HL-60 (cell line): ENCODE measurements at regions not wholly inside any gene's neighbourhood (a gene's known extent, or its start where the extent isn't known, plus 50 kb on each side); places are given as distances from the start of the nearest gene placed in this dataset.

Source experiments
- DNase-seq, 2 experiments: peaks; one replicate each; pipeline ENCODE4 v3.0.0-alpha.2; 2010 to 2020; ENCODE audit warnings: low read depth in 1 of 2, low spot score in 1 of 2
- H3K27ac ChIP-seq: fragments of 250-450 bp; sonication (Bioruptor Pico); replicated peaks from 2 replicates; pipeline ENCODE4 v1.5.1; 2020; ENCODE audit warnings: mild to moderate bottlenecking, moderate library complexity
- H3K27me3 ChIP-seq: fragments of 250-450 bp; sonication (Bioruptor Pico); 2 replicates; pipeline ENCODE4 v1.5.1; 2021; ENCODE audit warnings: mild to moderate bottlenecking, moderate library complexity; ENCODE audit not compliant: insufficient read depth, poor library complexity, severe bottlenecking
- H3K4me3 ChIP-seq: replicated peaks from 2 replicates; pipeline ENCODE4 v1.5.1; 2011; ENCODE audit warnings: mild to moderate bottlenecking, control low read depth, low read length; ENCODE audit not compliant: insufficient read depth
- CTCF ChIP-seq: IDR thresholded peaks from one replicate; pipeline ENCODE4 v1.5.1; 2011; ENCODE audit warnings: low read length, control low read depth, inconsistent platforms; ENCODE audit not compliant: insufficient read depth
- GABPA ChIP-seq: IDR thresholded peaks from 2 replicates; pipeline ENCODE4 v1.6.1; 2012; ENCODE audit warnings: low read depth
- POLR2AphosphoS5 ChIP-seq: IDR thresholded peaks from 2 replicates; pipeline ENCODE4 v1.6.1; 2012; ENCODE audit warnings: low read depth
- REST ChIP-seq: IDR thresholded peaks from 2 replicates; pipeline ENCODE4 v1.6.1; 2012; ENCODE audit warnings: low read depth; ENCODE audit not compliant: insufficient replicate concordance
- SPI1 ChIP-seq: IDR thresholded peaks from 2 replicates; pipeline ENCODE4 v1.6.1; 2012; ENCODE audit warnings: low read depth, mild to moderate bottlenecking, borderline replicate concordance

DNA sequence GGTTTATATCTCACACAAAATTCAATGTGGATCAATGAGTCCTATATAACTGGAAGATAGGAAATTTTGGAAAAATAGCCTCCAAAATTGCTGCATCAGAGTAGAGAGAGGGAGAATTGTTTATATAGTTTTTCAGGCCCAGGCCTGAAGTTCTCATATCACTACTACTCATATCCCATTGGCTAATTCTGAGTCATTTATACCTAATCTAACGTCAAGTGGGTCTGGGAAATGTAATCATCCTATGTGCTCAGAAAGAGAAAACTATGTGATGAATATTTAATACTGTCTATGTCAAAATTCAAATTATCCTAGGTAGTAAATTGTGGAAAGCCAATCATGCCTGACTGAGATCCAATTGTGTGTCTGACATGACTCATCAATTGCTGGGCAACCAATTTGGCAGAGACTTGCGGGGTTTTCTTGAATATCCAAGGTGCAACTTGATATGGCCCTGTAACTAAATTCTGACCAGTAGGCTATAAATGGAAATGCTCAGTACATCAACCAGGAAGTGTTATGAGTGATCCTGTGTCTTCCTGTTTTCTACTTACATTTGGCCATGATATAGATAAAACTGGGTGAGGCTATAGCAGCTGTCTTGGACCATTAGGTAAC is 744.4 kb downstream of the KCNJ3 start:
- TF ChIP-seq POLR2AphosphoS5 (no peak), SPI1 (no peak), GABPA (no peak), CTCF (no peak), REST (no peak)
- H3K27me3 ChIP-seq: no peaks in the 10 kb centered on the region
- no peak overlapping the region for H3K4me3 ChIP-seq
- no peak for DNase-seq
- H3K27ac ChIP-seq: no peak overlapping the region

DNA sequence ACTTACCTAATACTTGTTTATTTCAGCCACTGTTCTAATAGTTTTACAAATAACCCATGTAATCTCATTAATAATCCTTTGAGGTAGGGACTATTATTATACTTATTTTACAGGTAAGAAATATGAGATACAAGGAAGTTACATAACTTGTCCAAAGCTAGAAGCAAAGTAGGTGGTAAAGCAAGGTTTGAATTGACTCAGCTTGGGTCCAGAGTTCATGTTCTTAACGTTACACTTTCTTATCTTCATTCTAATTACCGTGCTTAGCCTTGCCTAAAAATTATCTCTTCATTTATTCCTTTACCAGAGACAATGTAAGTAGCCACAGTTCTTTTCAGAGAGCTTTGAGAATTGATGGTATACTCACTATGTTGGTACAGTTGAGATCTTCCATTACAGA is 743.6 kb downstream of the KCNJ3 start:
- H3K27ac ChIP-seq: no peak overlapping the region
- no peaks in the 10 kb centered on the region for H3K27me3 ChIP-seq
- H3K4me3 ChIP-seq: no peak overlapping the region
- TF ChIP-seq GABPA: no peak
- TF ChIP-seq CTCF: no peak
- TF ChIP-seq POLR2AphosphoS5: no peak
- no peak for TF ChIP-seq SPI1
- no peak for TF ChIP-seq REST
- DNase-seq: no peak

DNA sequence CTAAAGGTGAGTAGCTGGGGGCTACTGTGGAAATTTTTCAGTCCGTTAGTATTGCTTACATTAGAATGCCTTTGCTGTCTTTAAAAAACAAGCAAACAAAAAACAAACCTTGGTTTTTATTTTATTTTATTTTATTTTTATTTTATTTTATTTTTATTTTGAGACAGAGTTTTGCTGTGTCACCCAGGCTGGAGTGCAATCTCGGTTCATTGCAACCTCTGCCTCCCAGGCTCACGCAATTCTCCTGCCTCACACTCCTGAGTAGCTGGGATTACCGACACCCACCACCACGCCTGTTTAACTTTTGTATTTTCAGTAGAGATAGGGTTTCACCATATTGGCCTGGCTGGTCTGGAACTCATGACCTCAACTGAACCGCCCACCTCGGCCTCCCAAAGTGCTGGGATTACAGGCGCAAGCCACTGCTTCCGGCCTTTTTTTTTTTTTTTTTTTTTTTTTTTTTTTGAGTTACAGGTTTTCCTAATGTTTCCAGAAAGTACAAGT is 732.6 kb downstream of the KCNJ3 start:
- no peak for DNase-seq
- Histone ChIP-seq H3K4me3 (no peak overlapping the region), H3K27me3 (no peaks in the 10 kb centered on the region)

More for the DNA sequence above, 732.6 kb downstream of the KCNJ3 start:
- H3K27ac ChIP-seq: no peak overlapping the region
- TF ChIP-seq POLR2AphosphoS5: no peak
- no peak for TF ChIP-seq GABPA
- TF ChIP-seq REST: no peak
- TF ChIP-seq CTCF: no peak
- no peak for TF ChIP-seq SPI1
